ENCODE measurements at regions not wholly inside any gene's neighbourhood (a gene's known extent, or its start where the extent isn't known, plus 50 kb on each side); places are given as distances from the start of the nearest gene placed in this dataset.

DNA sequence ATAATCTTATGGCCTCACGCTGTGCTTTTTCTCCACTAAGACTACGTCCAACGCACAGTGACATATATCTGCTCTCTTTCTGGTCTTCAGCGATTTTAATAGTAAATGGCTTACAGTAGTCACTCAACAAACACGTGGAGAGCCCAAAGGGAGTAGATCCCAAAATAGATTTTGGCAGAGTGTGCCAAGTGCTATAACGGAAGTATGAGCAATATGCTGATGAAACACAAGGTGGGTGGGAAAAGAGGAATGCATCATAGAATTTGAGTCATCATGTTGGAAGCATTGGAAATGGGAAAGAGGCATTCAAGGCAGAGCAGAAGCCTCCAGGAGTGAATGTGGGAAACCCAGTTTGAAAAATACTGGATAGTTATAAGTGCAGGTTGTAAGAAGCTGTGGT is 129.1 kb upstream of the LDB2 start (continued):
- TF ChIP-seq, protein P1, sequence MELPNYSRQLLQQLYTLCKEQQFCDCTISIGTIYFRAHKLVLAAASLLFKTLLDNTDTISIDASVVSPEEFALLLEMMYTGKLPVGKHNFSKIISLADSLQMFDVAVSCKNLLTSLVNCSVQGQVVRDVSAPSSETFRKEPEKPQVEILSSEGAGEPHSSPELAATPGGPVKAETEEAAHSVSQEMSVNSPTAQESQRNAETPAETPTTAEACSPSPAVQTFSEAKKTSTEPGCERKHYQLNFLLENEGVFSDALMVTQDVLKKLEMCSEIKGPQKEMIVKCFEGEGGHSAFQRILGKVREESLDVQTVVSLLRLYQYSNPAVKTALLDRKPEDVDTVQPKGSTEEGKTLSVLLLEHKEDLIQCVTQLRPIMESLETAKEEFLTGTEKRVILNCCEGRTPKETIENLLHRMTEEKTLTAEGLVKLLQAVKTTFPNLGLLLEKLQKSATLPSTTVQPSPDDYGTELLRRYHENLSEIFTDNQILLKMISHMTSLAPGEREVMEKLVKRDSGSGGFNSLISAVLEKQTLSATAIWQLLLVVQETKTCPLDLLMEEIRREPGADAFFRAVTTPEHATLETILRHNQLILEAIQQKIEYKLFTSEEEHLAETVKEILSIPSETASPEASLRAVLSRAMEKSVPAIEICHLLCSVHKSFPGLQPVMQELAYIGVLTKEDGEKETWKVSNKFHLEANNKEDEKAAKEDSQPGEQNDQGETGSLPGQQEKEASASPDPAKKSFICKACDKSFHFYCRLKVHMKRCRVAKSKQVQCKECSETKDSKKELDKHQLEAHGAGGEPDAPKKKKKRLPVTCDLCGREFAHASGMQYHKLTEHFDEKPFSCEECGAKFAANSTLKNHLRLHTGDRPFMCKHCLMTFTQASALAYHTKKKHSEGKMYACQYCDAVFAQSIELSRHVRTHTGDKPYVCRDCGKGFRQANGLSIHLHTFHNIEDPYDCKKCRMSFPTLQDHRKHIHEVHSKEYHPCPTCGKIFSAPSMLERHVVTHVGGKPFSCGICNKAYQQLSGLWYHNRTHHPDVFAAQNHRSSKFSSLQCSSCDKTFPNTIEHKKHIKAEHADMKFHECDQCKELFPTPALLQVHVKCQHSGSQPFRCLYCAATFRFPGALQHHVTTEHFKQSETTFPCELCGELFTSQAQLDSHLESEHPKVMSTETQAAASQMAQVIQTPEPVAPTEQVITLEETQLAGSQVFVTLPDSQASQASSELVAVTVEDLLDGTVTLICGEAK (IDR thresholded peaks at IDR 0.05; ENCODE audit: borderline replicate concordance), result no peak
- no peak for TF ChIP-seq BCL3 (IDR thresholded peaks at IDR 0.05; ENCODE audit: borderline replicate concordance, insufficient read depth, low read depth, low read length, poor library complexity, severe bottlenecking)

GRCh38 chr4:17024425-17024824 is 126.0 kb upstream of the LDB2 start:
- ATAC-seq (no peak), FAIRE-seq (no peak), DNase-seq (ENCODE audit: low read depth, low spot score) (no peak)
- SMC1A ChIA-PET (ENCODE audit: uncharacterized antibody, unreplicated experiment), result no interaction called here
- H3K36me3 ChIP-seq (ENCODE audit: control insufficient read depth in 2 of 2, insufficient read depth in 2 of 2, low read length in 1 of 2), result no peaks in the 10 kb centered on the region
- in situ Hi-C loops (cut with MboI) (no loop called here), intact Hi-C loops (cut with micrococcal nuclease; ENCODE audit: unreplicated experiment) (no loop called here)
- H4K20me1 ChIP-seq (ENCODE audit: control insufficient read depth, insufficient read depth), result no peaks in the 10 kb centered on the region
- H2AFZ ChIP-seq (ENCODE audit: control insufficient read depth, low read depth, low read length), result no peak overlapping the region
- no peaks in the 10 kb centered on the region for H3K27me3 ChIP-seq (replicated peaks in 1 of 2; ENCODE audit: control insufficient read depth in 2 of 2, insufficient read depth in 2 of 2, low read length in 1 of 2)
- POLR2A ChIA-PET, result no interaction called here
- 31% methylated on average over 1 of the region's 1 CpG for WGBS (ENCODE audit: insufficient coverage, insufficient replicate concordance, low lambda C conversion rate, missing lambda C conversion rate)
- H3K9me3 ChIP-seq (replicated peaks; ENCODE audit: control insufficient read depth, insufficient read depth, low read length), result no peaks in the 10 kb centered on the region
- no peaks in the 10 kb centered on the region for H3K4me1 ChIP-seq (ENCODE audit: control insufficient read depth, insufficient read depth, low read length)
- CTCF ChIA-PET, result no interaction called here
- RAD21 ChIA-PET (ENCODE audit: unreplicated experiment), result no interaction called here
- no TSS peak for BruUV-seq (replicated peaks)
- H3K79me2 ChIP-seq (ENCODE audit: control insufficient read depth, insufficient read depth, low read length), result no peaks in the 10 kb centered on the region
- no peak overlapping the region for H3K4me3 ChIP-seq
- no peak overlapping the region for H3K4me2 ChIP-seq (ENCODE audit: control insufficient read depth, insufficient read depth)
- H3K27ac ChIP-seq (ENCODE audit: control insufficient read depth, insufficient read depth), result no peak overlapping the region
- H3K9ac ChIP-seq (ENCODE audit: control insufficient read depth, insufficient read depth, low read length), result no peak overlapping the region
- TF ChIP-seq RELB (IDR thresholded peaks at IDR 0.05; ENCODE audit: low read depth), result no peak
- TF ChIP-seq RFX5 (IDR thresholded peaks at IDR 0.05; ENCODE audit: low read depth, low read length), result no peak
- TF ChIP-seq CHD1 (IDR thresholded peaks at IDR 0.05; ENCODE audit: low read depth, low read length), result no peak
- TF ChIP-seq CREM (IDR thresholded peaks at IDR 0.05; ENCODE audit: low read depth), result no peak
- TF ChIP-seq CBFB (IDR thresholded peaks at IDR 0.05; ENCODE audit: low read depth), result no peak
- no peak for TF ChIP-seq ZNF384 (IDR thresholded peaks at IDR 0.05; ENCODE audit: borderline replicate concordance, low read depth, low read length)
- TF ChIP-seq, protein P2, sequence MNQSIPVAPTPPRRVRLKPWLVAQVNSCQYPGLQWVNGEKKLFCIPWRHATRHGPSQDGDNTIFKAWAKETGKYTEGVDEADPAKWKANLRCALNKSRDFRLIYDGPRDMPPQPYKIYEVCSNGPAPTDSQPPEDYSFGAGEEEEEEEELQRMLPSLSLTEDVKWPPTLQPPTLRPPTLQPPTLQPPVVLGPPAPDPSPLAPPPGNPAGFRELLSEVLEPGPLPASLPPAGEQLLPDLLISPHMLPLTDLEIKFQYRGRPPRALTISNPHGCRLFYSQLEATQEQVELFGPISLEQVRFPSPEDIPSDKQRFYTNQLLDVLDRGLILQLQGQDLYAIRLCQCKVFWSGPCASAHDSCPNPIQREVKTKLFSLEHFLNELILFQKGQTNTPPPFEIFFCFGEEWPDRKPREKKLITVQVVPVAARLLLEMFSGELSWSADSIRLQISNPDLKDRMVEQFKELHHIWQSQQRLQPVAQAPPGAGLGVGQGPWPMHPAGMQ (IDR thresholded peaks at IDR 0.05; ENCODE audit: borderline replicate concordance), result no peak
- TF ChIP-seq ZNF207 (IDR thresholded peaks at IDR 0.05; ENCODE audit: borderline replicate concordance), result no peak
- TF ChIP-seq HDGF (IDR thresholded peaks at IDR 0.05), result no peak
- no peak for TF ChIP-seq EED (IDR thresholded peaks at IDR 0.05; ENCODE audit: low read depth)
- TF ChIP-seq KAT2A (conservative IDR thresholded peaks at IDR 0.05; ENCODE audit: control insufficient read depth, low read depth, low read length), result no peak
- TF ChIP-seq RUNX3 (IDR thresholded peaks at IDR 0.05; ENCODE audit: low read length), result no peak
- TF ChIP-seq ZNF622 (IDR thresholded peaks at IDR 0.05), result no peak
